Endothelial cell (in vitro differentiated cells): ENCODE measurements at regions not wholly inside any gene's neighbourhood (a gene's known extent, or its start where the extent isn't known, plus 50 kb on each side); places are given as distances from the start of the nearest gene placed in this dataset.

Experiments used
- DNase-seq: peaks from one replicate; pipeline ENCODE4 v3.0.0; 2021; ENCODE audit warnings: low spot score
- H3K27ac Mint-ChIP-seq: one replicate; pipeline ENCODE4 v1.8.0; 2021; ENCODE audit warnings: mixed read lengths, inconsistent platforms; ENCODE audit not compliant: unreplicated experiment
- H3K27me3 Mint-ChIP-seq: one replicate; pipeline ENCODE4 v1.8.0; 2021; ENCODE audit warnings: mild to moderate bottlenecking, moderate library complexity, mixed read lengths, inconsistent platforms; ENCODE audit not compliant: unreplicated experiment
- H3K36me3 Mint-ChIP-seq: one replicate; pipeline ENCODE4 v1.8.0; 2021; ENCODE audit warnings: mild to moderate bottlenecking, low read depth, mixed read lengths, inconsistent platforms; ENCODE audit not compliant: unreplicated experiment
- H3K4me1 Mint-ChIP-seq: one replicate; pipeline ENCODE4 v1.8.0; 2021; ENCODE audit warnings: mild to moderate bottlenecking, mixed read lengths, inconsistent platforms; ENCODE audit not compliant: unreplicated experiment
- H3K4me3 Mint-ChIP-seq: one replicate; pipeline ENCODE4 v1.8.0; 2021; ENCODE audit warnings: mild to moderate bottlenecking, mixed read lengths, inconsistent platforms; ENCODE audit not compliant: unreplicated experiment
- H3K9me3 Mint-ChIP-seq: one replicate; pipeline ENCODE4 v1.8.0; 2021; ENCODE audit warnings: mixed read lengths, inconsistent platforms; ENCODE audit not compliant: unreplicated experiment
- CTCF ChIP-seq: fragments of 200-600 bp; sonication (generic); IDR thresholded peaks from one replicate; pipeline ENCODE4 v1.5.0; 2021; ENCODE audit warnings: antibody characterized with exemption; ENCODE audit not compliant: unreplicated experiment

- peaks cover 3% of the 10 kb centered on the region for H3K27me3 Mint-ChIP-seq
- no peak for DNase-seq
- H3K27ac Mint-ChIP-seq = no peak overlapping the region
- H3K4me3 Mint-ChIP-seq = no peak overlapping the region
- no peaks in the 10 kb centered on the region for H3K36me3 Mint-ChIP-seq
- TF ChIP-seq CTCF = no peak
- H3K4me1 Mint-ChIP-seq = no peaks in the 10 kb centered on the region
- H3K9me3 Mint-ChIP-seq = no peaks in the 10 kb centered on the region
Measured at GRCh38 chr4:79253924-79254323, 71.9 kb downstream of the NAA11 start.

- H3K4me1 Mint-ChIP-seq = no peaks in the 10 kb centered on the region
- no peaks in the 10 kb centered on the region for H3K9me3 Mint-ChIP-seq
- no peak overlapping the region for H3K4me3 Mint-ChIP-seq
- H3K36me3 Mint-ChIP-seq = no peaks in the 10 kb centered on the region
- H3K27me3 Mint-ChIP-seq = peaks cover 8% of the 10 kb centered on the region
- TF ChIP-seq CTCF = no peak
- H3K27ac Mint-ChIP-seq = no peak overlapping the region
- no peak for DNase-seq
Measured at GRCh38 chr4:79253168-79253567, 72.7 kb downstream of the NAA11 start.

GRCh38 chr4:79250887-79251286, 75.0 kb downstream of the NAA11 start:
- H3K4me3 Mint-ChIP-seq = no peak overlapping the region
- H3K36me3 Mint-ChIP-seq = no peaks in the 10 kb centered on the region
- no peak for DNase-seq
- H3K9me3 Mint-ChIP-seq = no peaks in the 10 kb centered on the region
- H3K27ac Mint-ChIP-seq = no peak overlapping the region
- H3K27me3 Mint-ChIP-seq = peaks cover 8% of the 10 kb centered on the region
- TF ChIP-seq CTCF = no peak
- H3K4me1 Mint-ChIP-seq = no peaks in the 10 kb centered on the region

- no peak overlapping the region for H3K4me3 Mint-ChIP-seq
- H3K27me3 Mint-ChIP-seq = peaks cover 8% of the 10 kb centered on the region
- H3K27ac Mint-ChIP-seq = no peak overlapping the region
- H3K36me3 Mint-ChIP-seq = no peaks in the 10 kb centered on the region
- no peak for DNase-seq
- no peaks in the 10 kb centered on the region for H3K9me3 Mint-ChIP-seq
- TF ChIP-seq CTCF = no peak
- no peaks in the 10 kb centered on the region for H3K4me1 Mint-ChIP-seq
Measured at GRCh38 chr4:79249881-79250503, 75.9 kb downstream of the NAA11 start.

GRCh38 chr4:79248610-79249009, 77.3 kb downstream of the NAA11 start:
- H3K36me3 Mint-ChIP-seq = no peaks in the 10 kb centered on the region
- H3K27me3 Mint-ChIP-seq = peaks cover 8% of the 10 kb centered on the region
- no peak for TF ChIP-seq CTCF
- H3K9me3 Mint-ChIP-seq = no peaks in the 10 kb centered on the region
- DNase-seq = no peak
- H3K4me1 Mint-ChIP-seq = no peaks in the 10 kb centered on the region
- no peak overlapping the region for H3K27ac Mint-ChIP-seq
- no peak overlapping the region for H3K4me3 Mint-ChIP-seq
